HG02943 (cell line): ENCODE measurements at regions not wholly inside any gene's neighbourhood (a gene's known extent, or its start where the extent isn't known, plus 50 kb on each side); places are given as distances from the start of the nearest gene placed in this dataset.
A peak's percentile ranks its signal among the peaks of the same experiment; 100 is the strongest.

Experiments
- ATAC-seq: cut with Tn5 transposase; IDR thresholded peaks from one replicate; pipeline ENCODE4 v1.9.1; 2021; ENCODE audit warnings: mild to moderate bottlenecking, low read depth, moderate library complexity; ENCODE audit not compliant: unreplicated experiment

DNA sequence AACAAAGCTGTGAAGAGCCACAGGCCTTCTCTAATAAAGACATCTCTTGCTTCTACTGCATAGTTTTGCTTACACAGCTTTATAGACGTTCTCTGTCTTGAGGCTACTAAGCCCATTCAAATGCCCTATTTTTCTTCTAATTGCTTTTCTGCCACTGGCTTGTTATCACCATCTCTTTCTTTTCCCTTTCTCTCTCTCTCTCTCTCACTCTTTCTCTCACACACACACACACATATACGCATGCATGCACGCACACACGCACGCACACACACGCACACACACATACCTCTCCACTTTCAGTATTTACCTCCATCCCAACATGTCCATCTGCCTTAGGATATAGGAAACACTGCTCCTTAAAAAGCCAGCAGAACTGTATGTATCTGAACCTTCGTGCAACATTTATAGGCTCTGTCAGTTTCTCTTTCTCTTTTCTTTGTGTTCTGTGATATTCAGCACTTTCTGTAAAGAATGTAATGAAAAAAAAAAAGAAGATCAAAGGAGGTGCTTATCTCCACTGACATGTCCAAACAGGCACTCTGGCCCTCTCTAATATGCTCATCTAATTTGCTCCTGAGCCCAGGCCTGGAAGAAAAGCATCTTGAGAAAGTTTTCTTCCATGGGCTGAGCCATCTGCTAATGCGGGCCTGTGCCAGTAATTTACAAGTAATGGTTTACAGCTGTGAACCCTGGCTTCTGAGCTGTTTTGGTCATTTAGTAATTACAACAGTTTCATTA is 1046.7 kb upstream of the MAP3K7 start:
- no peak for ATAC-seq

DNA sequence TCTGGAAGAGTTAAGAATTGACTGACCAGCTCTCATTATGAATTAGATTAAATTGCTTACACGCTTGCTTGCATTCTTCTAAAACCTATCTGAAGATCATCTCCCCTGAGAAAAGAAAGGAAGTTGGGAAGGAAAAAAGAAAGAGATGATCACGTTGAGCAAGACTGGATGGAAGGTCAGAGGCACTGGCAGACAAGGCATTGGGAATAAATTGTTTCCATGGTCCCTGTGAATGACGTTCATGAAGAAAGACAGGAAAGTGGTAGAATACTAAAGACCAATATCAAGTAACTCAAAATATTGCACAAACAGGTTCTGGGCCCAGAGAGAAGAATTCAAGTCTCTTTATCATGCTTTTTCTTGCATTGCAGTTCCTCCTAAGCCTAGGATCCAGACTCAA is 1045.4 kb upstream of the MAP3K7 start:
- ATAC-seq, result no peak

GRCh38 chr6:91631227-91631626 is 1044.4 kb upstream of the MAP3K7 start:
- ATAC-seq, result no peak

- ATAC-seq, result no peak
Observed at GRCh38 chr6:91626911-91627310, 1040.0 kb upstream of the MAP3K7 start.

DNA sequence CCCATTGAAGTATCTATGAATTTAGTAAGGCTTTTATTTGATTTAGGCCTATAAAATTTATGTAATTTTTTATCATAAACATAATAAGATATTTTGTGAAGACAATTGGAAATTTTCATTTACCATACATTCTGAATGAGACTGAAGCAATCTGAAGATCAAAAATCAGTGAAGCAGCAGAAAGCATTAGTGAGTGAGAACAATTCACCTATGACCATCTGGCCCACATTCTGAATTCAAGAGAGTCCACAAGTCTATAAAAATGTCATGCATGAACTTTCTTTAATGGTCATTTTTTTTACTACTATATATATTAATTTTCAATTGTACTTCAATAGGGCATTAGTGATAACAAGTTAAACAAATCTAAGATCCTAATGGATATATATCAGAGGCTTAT is 1026.6 kb upstream of the MAP3K7 start:
- no peak for ATAC-seq

- no peak for ATAC-seq
Observed at GRCh38 chr6:91611190-91611589, 1024.3 kb upstream of the MAP3K7 start.

DNA sequence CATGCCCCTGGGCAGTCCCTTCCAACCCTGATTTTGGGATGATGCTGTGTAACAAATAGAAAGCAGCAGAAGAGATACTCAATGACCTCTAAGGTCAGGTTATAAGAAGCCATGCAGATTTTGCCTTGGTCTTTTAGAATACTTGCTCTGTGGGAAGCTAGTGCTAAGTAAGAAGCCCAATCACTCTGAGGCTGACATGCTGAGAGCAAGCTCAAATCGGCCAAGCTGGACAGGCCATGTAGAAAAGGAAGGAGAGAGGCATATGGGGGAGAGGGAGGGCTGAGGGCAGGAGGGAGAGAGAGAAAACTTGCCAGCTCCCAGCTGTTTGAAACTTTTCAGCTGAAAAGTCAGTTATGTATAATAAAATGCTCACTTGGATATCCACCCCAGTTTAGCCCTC is 1021.6 kb upstream of the MAP3K7 start:
- no peak for ATAC-seq

DNA sequence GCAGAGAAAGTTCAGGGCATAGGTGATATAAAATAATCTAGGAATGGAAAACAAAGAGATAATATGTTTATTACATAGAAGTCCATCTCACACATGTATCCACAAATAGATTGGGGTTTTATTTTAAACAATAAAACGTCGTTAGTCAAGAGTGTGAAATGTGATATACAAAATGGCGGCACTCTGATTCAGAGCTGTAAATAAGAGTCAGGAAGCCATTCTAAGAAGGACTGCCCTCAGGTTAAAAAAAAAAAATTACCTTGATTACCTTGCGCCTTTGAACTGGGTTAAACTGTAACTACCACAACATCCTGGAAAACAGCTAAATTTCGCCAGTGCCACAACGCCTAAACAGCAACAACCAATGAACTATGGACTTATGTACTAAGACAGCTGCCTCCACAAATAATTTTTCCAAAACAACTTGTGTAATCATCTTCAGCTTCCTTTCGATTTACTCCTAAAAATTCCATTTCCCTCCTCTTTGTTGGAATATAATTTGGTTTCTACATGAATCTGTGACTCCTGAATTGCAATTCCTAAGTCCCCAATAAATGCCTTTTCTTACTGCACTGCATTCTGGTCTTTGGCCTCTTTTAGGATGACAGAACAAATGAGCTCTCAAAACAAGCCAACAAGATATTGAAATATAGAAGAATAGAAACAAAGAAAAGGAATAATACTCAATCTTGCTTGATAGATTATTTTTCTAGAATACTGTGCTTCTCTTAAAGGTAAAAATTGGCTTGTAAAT is 1019.5 kb upstream of the MAP3K7 start:
- no peak for ATAC-seq

GRCh38 chr6:91600561-91600960 is 1013.7 kb upstream of the MAP3K7 start:
- ATAC-seq, result no peak

- no peak for ATAC-seq
Observed at GRCh38 chr6:91590191-91590590, 1003.3 kb upstream of the MAP3K7 start.

DNA sequence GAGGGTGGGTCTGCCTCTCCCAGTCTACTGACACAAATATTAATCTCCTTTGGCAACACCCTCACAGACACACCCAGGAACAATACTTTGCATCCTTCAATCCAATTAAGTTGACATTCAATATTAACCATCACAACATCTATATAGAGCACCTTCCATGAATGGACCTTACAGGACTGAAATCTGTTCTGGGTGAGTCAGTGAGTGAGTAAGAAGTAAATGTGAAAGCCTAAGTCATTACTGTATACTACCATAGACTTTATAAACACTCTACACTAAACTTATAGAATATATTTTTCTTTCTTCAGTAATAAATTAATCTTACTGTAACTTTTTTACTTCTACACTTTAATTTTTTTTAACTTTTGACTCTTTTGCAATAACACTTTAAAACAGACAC is 993.8 kb upstream of the MAP3K7 start:
- no peak for ATAC-seq

GRCh38 chr6:91575032-91575431 is 988.2 kb upstream of the MAP3K7 start:
- peak; percentile 54 for ATAC-seq

DNA sequence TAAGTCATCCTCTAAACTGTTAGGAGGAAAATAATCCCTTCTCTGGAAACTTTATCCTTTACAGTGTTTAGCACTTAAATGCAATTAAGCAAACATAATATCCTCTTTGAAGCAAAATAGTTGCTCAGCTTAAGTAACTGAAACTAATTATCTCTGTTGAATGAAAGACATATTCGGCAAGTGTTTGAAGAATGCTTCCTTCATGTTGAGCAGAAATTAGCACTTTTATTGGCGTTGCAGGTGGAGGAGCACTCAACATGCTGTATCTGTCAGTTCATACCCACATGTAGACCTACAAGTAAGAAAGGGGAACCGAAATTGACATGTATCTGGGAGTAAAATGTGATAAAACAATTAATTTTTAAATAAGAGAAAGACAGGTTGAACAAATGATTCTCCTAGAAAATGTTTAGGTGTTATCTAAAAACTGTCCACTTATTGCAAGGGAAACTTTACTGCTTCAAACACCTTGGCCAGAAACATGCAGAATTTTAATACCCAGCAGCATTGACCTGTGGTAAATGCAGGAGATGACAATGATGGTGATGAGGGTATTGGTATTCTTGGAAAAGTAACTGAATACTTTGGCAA is 987.0 kb upstream of the MAP3K7 start:
- no peak for ATAC-seq

DNA sequence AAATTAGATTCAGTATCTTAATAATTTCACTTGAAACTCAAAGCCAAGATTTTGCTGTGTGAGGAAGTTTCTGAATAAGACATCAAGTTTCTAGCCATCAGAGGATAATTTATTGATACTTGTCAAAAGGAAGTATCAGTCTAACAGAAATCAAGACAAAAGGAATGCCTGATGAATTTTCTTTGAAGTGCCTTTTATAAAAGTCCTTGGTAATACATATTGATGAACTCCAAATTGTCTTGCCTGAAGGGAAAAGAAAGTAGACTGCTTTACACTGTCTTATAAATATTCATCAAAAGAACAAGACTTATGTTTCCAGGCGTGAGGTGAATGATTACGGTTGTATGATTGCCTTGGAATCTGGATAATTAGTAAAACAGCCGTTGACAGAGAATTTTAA is 986.0 kb upstream of the MAP3K7 start:
- ATAC-seq, result no peak

DNA sequence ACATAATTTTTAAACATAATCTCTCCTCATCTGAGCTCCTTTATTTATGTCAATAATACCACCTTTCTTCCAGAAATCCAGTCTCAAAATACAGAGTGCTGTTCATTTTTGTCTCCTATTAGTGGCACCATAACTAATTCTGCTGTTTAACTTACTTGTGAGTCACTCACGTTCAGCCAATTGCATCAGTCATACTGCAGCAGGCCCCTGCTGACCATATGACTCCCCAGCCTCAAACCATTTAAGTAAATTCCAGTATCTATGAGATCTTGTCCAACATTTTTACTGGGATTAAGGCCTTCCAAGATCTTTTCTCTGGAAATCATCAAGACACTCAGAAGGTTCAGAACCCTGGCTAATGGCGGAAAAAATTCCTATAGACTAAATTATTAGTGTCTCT is 982.2 kb upstream of the MAP3K7 start:
- no peak for ATAC-seq

DNA sequence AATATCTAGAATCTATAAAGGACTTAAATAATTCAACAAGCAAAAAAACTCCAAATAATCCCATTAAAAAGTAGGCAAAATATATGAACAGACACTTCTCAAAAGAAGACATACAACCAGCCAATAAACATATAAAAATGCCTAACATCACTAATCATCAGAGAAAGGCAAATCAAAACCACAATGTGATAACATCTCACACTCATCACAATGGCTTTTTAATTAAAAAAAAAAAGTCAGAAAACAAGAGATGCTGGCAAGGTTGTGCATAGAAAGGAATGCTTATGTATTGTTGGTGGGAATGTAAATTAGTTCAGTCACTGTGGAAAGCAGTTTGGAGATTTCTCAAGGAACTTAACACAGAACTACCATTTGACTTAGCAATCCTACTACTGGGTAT is 979.6 kb upstream of the MAP3K7 start:
- no peak for ATAC-seq

DNA sequence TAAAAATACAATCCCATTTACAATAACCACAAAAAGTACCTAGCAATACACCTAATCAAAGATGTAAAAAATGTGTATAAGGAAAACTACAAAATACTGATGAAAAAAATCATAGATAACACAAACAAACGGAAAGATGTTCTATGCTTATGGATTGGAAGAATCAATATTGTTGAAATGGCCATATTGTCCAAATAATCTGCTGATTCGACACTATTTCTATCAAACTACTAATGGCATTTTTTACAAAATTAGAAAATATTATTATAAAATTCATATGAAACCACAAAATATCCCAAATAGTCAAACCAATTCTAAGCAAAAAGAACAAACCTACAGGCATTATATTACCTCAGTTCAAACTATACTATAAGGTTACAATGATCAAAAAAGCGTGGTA is 978.3 kb upstream of the MAP3K7 start:
- ATAC-seq, result no peak

DNA sequence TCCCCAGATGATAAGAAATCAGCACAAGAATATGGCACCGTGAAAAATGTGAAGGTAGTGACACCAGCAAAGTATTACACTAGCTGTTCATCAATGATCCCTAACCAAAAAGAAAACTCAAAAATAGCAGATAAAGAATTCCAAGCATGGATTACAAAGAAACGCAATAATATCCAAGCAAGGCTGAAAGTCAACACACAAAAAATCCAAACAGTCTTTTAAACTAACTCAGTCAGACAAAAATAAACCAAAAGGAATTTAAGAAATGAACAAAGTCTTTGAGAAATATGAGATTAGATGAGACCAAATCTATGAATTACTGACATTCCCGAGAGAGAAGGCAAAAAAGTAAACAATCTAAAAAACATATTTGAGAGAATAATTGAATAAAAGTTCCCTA is 976.1 kb upstream of the MAP3K7 start:
- ATAC-seq, result no peak

GRCh38 chr6:91560409-91560808 is 973.5 kb upstream of the MAP3K7 start:
- ATAC-seq, result no peak

GRCh38 chr6:91540902-91541301 is 954.0 kb upstream of the MAP3K7 start:
- ATAC-seq, result no peak

DNA sequence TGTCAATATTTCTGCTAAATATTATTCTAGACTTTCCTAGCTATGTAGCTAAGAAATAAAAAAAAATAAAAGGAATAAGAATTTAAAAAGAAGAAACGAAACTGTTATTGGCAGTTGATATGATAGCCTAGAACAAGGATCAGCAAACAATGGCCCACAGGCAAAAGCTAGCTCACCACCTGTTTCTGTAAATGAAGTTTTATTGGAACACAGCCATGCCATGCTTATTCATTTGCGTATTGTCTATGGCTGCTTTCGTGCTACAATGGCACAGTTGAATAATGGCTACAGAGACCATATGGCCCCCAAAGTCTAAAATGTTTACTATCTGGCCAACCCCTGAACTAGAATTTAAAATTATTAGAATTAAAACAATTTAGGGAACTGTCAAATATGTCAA is 952.6 kb upstream of the MAP3K7 start:
- no peak for ATAC-seq

GRCh38 chr6:91538622-91539021 is 951.8 kb upstream of the MAP3K7 start:
- ATAC-seq, result no peak
